Left forelimb (tissue), 1 donor: ENCODE measurements at regions not wholly inside any gene's neighbourhood (a gene's known extent, or its start where the extent isn't known, plus 50 kb on each side); places are given as distances from the start of the nearest gene placed in this dataset.
"Not testable (repeated sequence)": the region's sequence is repeated elsewhere in the genome, so short reads cannot be mapped to it uniquely, and the experiment has no call there.

Experiments used
- DNase-seq: peaks from one replicate; pipeline ENCODE4 v3.0.0-alpha.2; 2018; ENCODE audit warnings: low spot score

- no peak for DNase-seq
These were observed 291.6 kb downstream of the DAD1 start for GRCh38 chr14:22297376-22297775.

- no peak for DNase-seq
These were observed 292.3 kb downstream of the DAD1 start for GRCh38 chr14:22296722-22297121.

GRCh38 chr14:22296088-22296487 lies 292.9 kb downstream of the DAD1 start:
- DNase-seq, result no peak

GRCh38 chr14:22291406-22291805 lies 297.6 kb downstream of the DAD1 start:
- DNase-seq, result no peak

- no peak for DNase-seq
These were observed 299.5 kb downstream of the DAD1 start for GRCh38 chr14:22289570-22289969.

GRCh38 chr14:22285991-22286390 lies 303.0 kb downstream of the DAD1 start:
- DNase-seq, result no peak

- DNase-seq, result no peak
These were observed 306.1 kb downstream of the DAD1 start for GRCh38 chr14:22282949-22283348.

- DNase-seq, result no peak
These were observed 306.6 kb downstream of the DAD1 start for GRCh38 chr14:22282417-22282816.

- not testable (repeated sequence) for DNase-seq
These were observed 307.6 kb downstream of the DAD1 start for GRCh38 chr14:22281447-22281874.

- no peak for DNase-seq
These were observed 308.3 kb downstream of the DAD1 start for GRCh38 chr14:22280497-22281316.

- DNase-seq, result no peak
These were observed 311.9 kb downstream of the DAD1 start for GRCh38 chr14:22276913-22277816.

GRCh38 chr14:22271838-22272799 lies 316.9 kb downstream of the DAD1 start:
- no peak for DNase-seq

GRCh38 chr14:22268875-22269274 lies 320.1 kb downstream of the DAD1 start:
- no peak for DNase-seq

- DNase-seq, result no peak
These were observed 322.3 kb downstream of the DAD1 start for GRCh38 chr14:22266683-22267082.

GRCh38 chr14:22266142-22266442 lies 322.9 kb downstream of the DAD1 start:
- DNase-seq, result no peak

- DNase-seq, result no peak
These were observed 323.5 kb downstream of the DAD1 start for GRCh38 chr14:22265319-22266141.

- no peak for DNase-seq
These were observed 324.3 kb downstream of the DAD1 start for GRCh38 chr14:22264759-22265158.

GRCh38 chr14:22263961-22264360 lies 325.1 kb downstream of the DAD1 start:
- no peak for DNase-seq

- no peak for DNase-seq
These were observed 326.1 kb downstream of the DAD1 start for GRCh38 chr14:22262881-22263280.

GRCh38 chr14:22255017-22255950 lies 333.7 kb downstream of the DAD1 start:
- no peak for DNase-seq
